OCI-LY1 (cell line): ENCODE measurements at regions not wholly inside any gene's neighbourhood (a gene's known extent, or its start where the extent isn't known, plus 50 kb on each side); places are given as distances from the start of the nearest gene placed in this dataset.

Experiments used
- H2AFZ ChIP-seq: fragments of 200-600 bp; sonication (generic), shearing (Covaris generic); 2 replicates; pipeline ENCODE4 v1.6.0; 2014; ENCODE audit warnings: antibody characterized with exemption, mild to moderate bottlenecking, low read length
- H3F3A ChIP-seq: fragments of 200-600 bp; sonication (generic), shearing (Covaris generic); 2 replicates; pipeline ENCODE4 v1.6.0; 2014; ENCODE audit warnings: mild to moderate bottlenecking, antibody characterized with exemption, low read length, moderate library complexity; ENCODE audit not compliant: insufficient read depth
- H3K27ac ChIP-seq: fragments of 200-600 bp; sonication (generic); 2 replicates; pipeline ENCODE4 v1.5.1; 2014; ENCODE audit warnings: low read length, mixed run types, mild to moderate bottlenecking, low read depth; ENCODE audit not compliant: poor library complexity, severe bottlenecking
- H3K27me3 ChIP-seq: fragments of 200-600 bp; sonication (generic); 2 replicates; pipeline ENCODE4 v1.6.0; 2014; ENCODE audit warnings: antibody characterized with exemption, mild to moderate bottlenecking, low read length, moderate library complexity; ENCODE audit not compliant: insufficient read depth
- H3K36me3 ChIP-seq: fragments of 200-600 bp; sonication (generic); 2 replicates; pipeline ENCODE4 v1.6.1; 2014; ENCODE audit warnings: mild to moderate bottlenecking, antibody characterized with exemption, low read length, moderate library complexity, mixed read lengths; ENCODE audit not compliant: insufficient read depth
- H3K4me1 ChIP-seq: fragments of 200-600 bp; sonication (generic); 2 replicates; pipeline ENCODE4 v1.5.1; 2014; ENCODE audit warnings: mild to moderate bottlenecking, low read length, moderate library complexity; ENCODE audit not compliant: insufficient read depth, severe bottlenecking
- H3K4me2 ChIP-seq: fragments of 200-600 bp; sonication (generic), shearing (Covaris generic); 2 replicates; pipeline ENCODE4 v1.6.1; 2014; ENCODE audit warnings: low read length
- H3K4me3 ChIP-seq: fragments of 200-600 bp; sonication (generic); 2 replicates; pipeline ENCODE4 v1.5.1; 2014; ENCODE audit warnings: low read length, low read depth, mild to moderate bottlenecking, mixed read lengths; ENCODE audit not compliant: poor library complexity, severe bottlenecking
- H3K79me2 ChIP-seq: fragments of 200-600 bp; shearing (Covaris generic); 2 replicates; pipeline ENCODE4 v1.6.1; 2016; ENCODE audit warnings: mixed run types, low read length, mixed read lengths; ENCODE audit not compliant: insufficient read depth
- H3K9ac ChIP-seq: fragments of 200-600 bp; sonication (generic), shearing (Covaris generic); 2 replicates; pipeline ENCODE4 v1.6.1; 2014; ENCODE audit warnings: mild to moderate bottlenecking, low read length, mixed read lengths
- H3K9me2 ChIP-seq: fragments of 200-600 bp; sonication (generic), shearing (Covaris generic); 2 replicates; pipeline ENCODE4 v1.6.1; 2014; ENCODE audit warnings: low read depth, mild to moderate bottlenecking, low read length, mixed read lengths
- H3K9me3 ChIP-seq: fragments of 200-600 bp; shearing (Covaris generic); 2 replicates; pipeline ENCODE4 v1.6.1; 2014; ENCODE audit warnings: low read length, mixed read lengths
- H4K20me1 ChIP-seq: fragments of 200-600 bp; sonication (generic), shearing (Covaris generic); 2 replicates; pipeline ENCODE4 v1.6.0; 2016; ENCODE audit warnings: mild to moderate bottlenecking, low read length; ENCODE audit not compliant: insufficient read depth
- CTCF ChIP-seq: fragments of 200-600 bp; sonication (generic), shearing (Covaris generic); IDR thresholded peaks from 2 replicates; pipeline ENCODE4 v1.5.1; 2017; ENCODE audit warnings: mild to moderate bottlenecking, antibody characterized with exemption, low read length, moderate library complexity, mixed read lengths
- EZH2 ChIP-seq: fragments of 200-600 bp; sonication (generic), shearing (Covaris generic); IDR thresholded peaks from 2 replicates; pipeline ENCODE4 v1.8.0; 2017; ENCODE audit warnings: borderline replicate concordance, mixed run types, mild to moderate bottlenecking, antibody characterized with exemption, low read length, moderate library complexity, mixed read lengths

GRCh38 chr14:95428557-95428956 is 87.9 kb downstream of the SYNE3 start:
- no peaks in the 10 kb centered on the region for H3K79me2 ChIP-seq
- no peak overlapping the region for H3K27ac ChIP-seq
- H3K27me3 ChIP-seq = no peaks in the 10 kb centered on the region
- no peak overlapping the region for H3K4me2 ChIP-seq
- no peaks in the 10 kb centered on the region for H3K4me1 ChIP-seq
- no peaks in the 10 kb centered on the region for H3K9me3 ChIP-seq
- H2AFZ ChIP-seq = no peak overlapping the region
- no peaks in the 10 kb centered on the region for H3K9me2 ChIP-seq
- no peak overlapping the region for H3K4me3 ChIP-seq
- TF ChIP-seq EZH2 (no peak), CTCF (no peak)
- H3F3A ChIP-seq = no peaks in the 10 kb centered on the region
- no peak overlapping the region for H3K9ac ChIP-seq
- H4K20me1 ChIP-seq = no peaks in the 10 kb centered on the region
- no peaks in the 10 kb centered on the region for H3K36me3 ChIP-seq

GRCh38 chr14:95426116-95426475 is 90.4 kb downstream of the SYNE3 start:
- Histone ChIP-seq H3K4me2 (no peak overlapping the region), H3K79me2 (no peaks in the 10 kb centered on the region), H3F3A (no peaks in the 10 kb centered on the region), H3K36me3 (no peaks in the 10 kb centered on the region; the same call in 1 of the 2 replicates), H3K4me1 (no peaks in the 10 kb centered on the region), H4K20me1 (no peaks in the 10 kb centered on the region), H3K27ac (no peak overlapping the region), H3K27me3 (no peaks in the 10 kb centered on the region), H2AFZ (no peak overlapping the region), H3K9ac (no peak overlapping the region), H3K4me3 (no peak overlapping the region), H3K9me2 (no peaks in the 10 kb centered on the region), H3K9me3 (no peaks in the 10 kb centered on the region)
- TF ChIP-seq EZH2 (no peak), CTCF (no peak)

GRCh38 chr14:95425369-95426115 is 90.9 kb downstream of the SYNE3 start:
- Histone ChIP-seq H2AFZ (no peak overlapping the region), H3K9me2 (no peaks in the 10 kb centered on the region), H3K36me3 (no peaks in the 10 kb centered on the region; the same call in 1 of the 2 replicates), H3K4me2 (no peak overlapping the region), H3K4me3 (no peak overlapping the region), H3K27me3 (no peaks in the 10 kb centered on the region), H3K9me3 (no peaks in the 10 kb centered on the region), H4K20me1 (no peaks in the 10 kb centered on the region), H3K27ac (no peak overlapping the region), H3K79me2 (no peaks in the 10 kb centered on the region), H3K4me1 (no peaks in the 10 kb centered on the region), H3K9ac (no peak overlapping the region), H3F3A (no peaks in the 10 kb centered on the region)
- TF ChIP-seq CTCF = no peak
- no peak for TF ChIP-seq EZH2
